SK-N-SH treated with all-trans-retinoic acid at 6 μM for 48 hours (cell line): ENCODE measurements at regions not wholly inside any gene's neighbourhood (a gene's known extent, or its start where the extent isn't known, plus 50 kb on each side); places are given as distances from the start of the nearest gene placed in this dataset.

Experiments used
- CSDC2 ChIP-seq: fragments of 250-450 bp; sonication (Bioruptor Pico); IDR thresholded peaks from 2 replicates; pipeline ENCODE4 v1.5.0; 2020; ENCODE audit warnings: mild to moderate bottlenecking, moderate library complexity
- ESRRG ChIP-seq: fragments of 250-450 bp; sonication (Bioruptor Pico); IDR thresholded peaks from 2 replicates; pipeline ENCODE4 v1.6.1; 2021; ENCODE audit warnings: mild to moderate bottlenecking
- ISL1 ChIP-seq: fragments of 250-450 bp; sonication (Bioruptor Pico); IDR thresholded peaks from 2 replicates; pipeline ENCODE4 v2.1.2; 2022; ENCODE audit warnings: mild to moderate bottlenecking, moderate library complexity
- PPARA ChIP-seq: fragments of 250-450 bp; sonication (Bioruptor Pico); IDR thresholded peaks from 2 replicates; pipeline ENCODE4 v1.5.0; 2020; ENCODE audit warnings: mild to moderate bottlenecking, borderline replicate concordance
- RARB ChIP-seq: fragments of 250-450 bp; sonication (Bioruptor Pico); IDR thresholded peaks from 2 replicates; pipeline ENCODE4 v1.8.0; 2021; ENCODE audit warnings: mild to moderate bottlenecking, moderate library complexity
- ZFP30 ChIP-seq: fragments of 450-650 bp; formaldehyde crosslinking; IDR thresholded peaks from 2 replicates; pipeline ENCODE4 v1.5.0; 2022; ENCODE audit warnings: mild to moderate bottlenecking, moderate library complexity

GRCh38 chr7:85342781-85343180 is 155.9 kb upstream of the SEMA3D start:
- TF ChIP-seq ISL1 (CRISPR knock-in tag) (no peak), ZFP30 (CRISPR knock-in tag) (no peak), RARB (CRISPR knock-in tag) (no peak), CSDC2 (CRISPR knock-in tag) (no peak), ESRRG (CRISPR knock-in tag) (no peak), PPARA (CRISPR knock-in tag) (no peak)
